ENCODE measurements at regions not wholly inside any gene's neighbourhood (a gene's known extent, or its start where the extent isn't known, plus 50 kb on each side); places are given as distances from the start of the nearest gene placed in this dataset.

GRCh38 chr17:79162012-79162963 is 87.7 kb downstream of the ENGASE start:
- DNase-seq = no peak

- DNase-seq = peak; percentile 14
Measured at GRCh38 chr17:79160980-79161636, 86.5 kb downstream of the ENGASE start.

- DNase-seq = no peak
Measured at GRCh38 chr17:79159926-79160325, 85.3 kb downstream of the ENGASE start.

GRCh38 chr17:79159471-79159870 is 84.8 kb downstream of the ENGASE start:
- no peak for DNase-seq

GRCh38 chr17:79156463-79157095 is 82.0 kb downstream of the ENGASE start:
- no peak for DNase-seq

- DNase-seq = no peak
Measured at GRCh38 chr17:79155701-79156100, 81.1 kb downstream of the ENGASE start.

GRCh38 chr17:79154951-79155585 is 80.4 kb downstream of the ENGASE start:
- no peak for DNase-seq

GRCh38 chr17:79154446-79154845 is 79.8 kb downstream of the ENGASE start:
- no peak for DNase-seq

GRCh38 chr17:79153367-79154130 is 78.9 kb downstream of the ENGASE start:
- DNase-seq = no peak

GRCh38 chr17:79152636-79153035 is 78.0 kb downstream of the ENGASE start:
- no peak for DNase-seq

- DNase-seq = no peak
Measured at GRCh38 chr17:79152110-79152509, 77.5 kb downstream of the ENGASE start.

- no peak for DNase-seq
Measured at GRCh38 chr17:79150799-79151198, 76.2 kb downstream of the ENGASE start.

- no peak for DNase-seq
Measured at GRCh38 chr17:79150035-79150733, 75.6 kb downstream of the ENGASE start.

GRCh38 chr17:79148584-79148983 is 74.0 kb downstream of the ENGASE start:
- DNase-seq = no peak

GRCh38 chr17:79147746-79148506 is 73.3 kb downstream of the ENGASE start:
- no peak for DNase-seq

GRCh38 chr17:79146562-79146961 is 71.9 kb downstream of the ENGASE start:
- DNase-seq = no peak

- no peak for DNase-seq
Measured at GRCh38 chr17:79145548-79145947, 70.9 kb downstream of the ENGASE start.

GRCh38 chr17:79144133-79144532 is 69.5 kb downstream of the ENGASE start:
- no peak for DNase-seq

GRCh38 chr17:79142375-79142774 is 67.8 kb downstream of the ENGASE start:
- no peak for DNase-seq

GRCh38 chr17:79141578-79142355 is 67.1 kb downstream of the ENGASE start:
- no peak for DNase-seq

All from NCI-H774 (cell line).